ENCODE measurements at regions not wholly inside any gene's neighbourhood (a gene's known extent, or its start where the extent isn't known, plus 50 kb on each side); places are given as distances from the start of the nearest gene placed in this dataset.

- TF ChIP-seq CTCF (IDR thresholded peaks at IDR 0.05; ENCODE audit: poor library complexity, severe bottlenecking): peak; percentile 92
- no peak for TF ChIP-seq POLR2AphosphoS5 (IDR thresholded peaks at IDR 0.05)
- no peak for TF ChIP-seq EZH2 (IDR thresholded peaks at IDR 0.05; ENCODE audit: borderline replicate concordance, insufficient read depth, low read length, poor library complexity, severe bottlenecking)
- no peak for TF ChIP-seq EP300 (conservative IDR thresholded peaks at IDR 0.05; ENCODE audit: poor library complexity, severe bottlenecking)
Measured at GRCh38 chr3:130276203-130276803, 69.2 kb upstream of the COL6A5 start.

All from neural cell (in vitro differentiated cells).